ENCODE measurements at regions not wholly inside any gene's neighbourhood (a gene's known extent, or its start where the extent isn't known, plus 50 kb on each side); places are given as distances from the start of the nearest gene placed in this dataset.
A peak's percentile ranks its signal among the peaks of the same experiment; 100 is the strongest.
"Not testable (repeated sequence)": the region's sequence is repeated elsewhere in the genome, so short reads cannot be mapped to it uniquely, and the experiment has no call there.

- ATAC-seq (no peak), DNase-seq (ENCODE audit: missing footprints) (no peak)
- intact Hi-C loops (cut with DNase I), result loop anchor here (5.0 kb wide), 1 partner anchor 36 kb away; no protein-coding TSS in a partner anchor
Measured at GRCh38 chr16:85515830-85516397, 97.2 kb upstream of the GSE1 start.

- ATAC-seq (no peak), DNase-seq (ENCODE audit: missing footprints) (no peak)
- intact Hi-C loops (cut with DNase I), result loop anchor here (5.0 kb wide), 1 partner anchor 35 kb away; no protein-coding TSS in a partner anchor
Measured at GRCh38 chr16:85517154-85517553, 96.0 kb upstream of the GSE1 start.

GRCh38 chr16:85517563-85518179, 95.5 kb upstream of the GSE1 start:
- intact Hi-C loops (cut with DNase I), result loop anchor here (5.0 kb wide), 1 partner anchor 35 kb away; no protein-coding TSS in a partner anchor
- ATAC-seq (no peak), DNase-seq (ENCODE audit: missing footprints) (no peak)

- no peak for DNase-seq (ENCODE audit: missing footprints)
- intact Hi-C loops (cut with DNase I), result loop anchor here (5.0 kb wide), 1 partner anchor 34 kb away; no protein-coding TSS in a partner anchor
- no peak for ATAC-seq
Measured at GRCh38 chr16:85518398-85519049, 94.6 kb upstream of the GSE1 start.

- ATAC-seq; DNase-seq (ENCODE audit: missing footprints): not testable (repeated sequence)
- intact Hi-C loops (cut with DNase I), result loop anchor here (5.0 kb wide), 1 partner anchor 33 kb away; no protein-coding TSS in a partner anchor
Measured at GRCh38 chr16:85519050-85519440, 94.1 kb upstream of the GSE1 start.

GRCh38 chr16:85519540-85520231, 93.4 kb upstream of the GSE1 start:
- DNase-seq (ENCODE audit: missing footprints) (no peak), ATAC-seq (no peak)
- intact Hi-C loops (cut with DNase I), result loop anchor here (5.0 kb wide), 1 partner anchor 33 kb away; no protein-coding TSS in a partner anchor

- intact Hi-C loops (cut with DNase I), result no loop called here
Measured at GRCh38 chr16:85520853-85521521, 92.1 kb upstream of the GSE1 start.

GRCh38 chr16:85521552-85522307, 91.4 kb upstream of the GSE1 start:
- ATAC-seq (no peak), DNase-seq (ENCODE audit: missing footprints) (no peak)
- intact Hi-C loops (cut with DNase I), result no loop called here

More at GRCh38 chr16:85520853-85521521, 92.1 kb upstream of the GSE1 start:
- ATAC-seq (no peak), DNase-seq (ENCODE audit: missing footprints) (no peak)

- intact Hi-C loops (cut with DNase I), result no loop called here
- DNase-seq (ENCODE audit: missing footprints), result no peak
- ATAC-seq, result no peak
Measured at GRCh38 chr16:85522308-85522841, 90.7 kb upstream of the GSE1 start.

GRCh38 chr16:85522842-85523601, 90.1 kb upstream of the GSE1 start:
- ATAC-seq (peak; percentile 22), DNase-seq (ENCODE audit: missing footprints) (no peak)
- intact Hi-C loops (cut with DNase I), result no loop called here

GRCh38 chr16:85523602-85524364, 89.3 kb upstream of the GSE1 start:
- peak; percentile 73 for DNase-seq (ENCODE audit: missing footprints)
- intact Hi-C loops (cut with DNase I), result no loop called here
- peak; percentile 47 for ATAC-seq

GRCh38 chr16:85524365-85524629, 88.8 kb upstream of the GSE1 start:
- intact Hi-C loops (cut with DNase I), result no loop called here
- DNase-seq (ENCODE audit: missing footprints) (no peak), ATAC-seq (no peak)

GRCh38 chr16:85524630-85525419, 88.3 kb upstream of the GSE1 start:
- peak; percentile 11 for ATAC-seq
- DNase-seq (ENCODE audit: missing footprints), result peak; percentile 91
- intact Hi-C loops (cut with DNase I), result no loop called here

- no peak for ATAC-seq
- intact Hi-C loops (cut with DNase I), result no loop called here
- no peak for DNase-seq (ENCODE audit: missing footprints)
Measured at GRCh38 chr16:85525420-85526184, 87.5 kb upstream of the GSE1 start.

- ATAC-seq, result no peak
- peak; percentile 55 for DNase-seq (ENCODE audit: missing footprints)
- intact Hi-C loops (cut with DNase I), result no loop called here
Measured at GRCh38 chr16:85526185-85526974, 86.7 kb upstream of the GSE1 start.

Data from Right ventricle myocardium inferior (tissue), 1 donor.